Body of pancreas (tissue), 4 donors: ENCODE measurements at regions not wholly inside any gene's neighbourhood (a gene's known extent, or its start where the extent isn't known, plus 50 kb on each side); places are given as distances from the start of the nearest gene placed in this dataset.

Source experiments
- POLR2A ChIP-seq, 3 donors: fragments of 450-650 bp; IDR thresholded peaks; one replicate each; pipeline ENCODE4 v1.6.1; 2016; ENCODE audit warnings: antibody characterized with exemption in 3 of 3, mild to moderate bottlenecking in 2 of 3
- TF ChIP-seq, protein P1 (sequence below), 7 experiments: fragments of 450-650 bp in 4 of 7; fragments of 200-600 bp in 3 of 7; sonication (generic) in 3 of 7; IDR thresholded peaks; one replicate each; pipeline ENCODE4 v1.5.1; 2016 to 2019; ENCODE audit warnings: antibody characterized with exemption in 7 of 7

DNA sequence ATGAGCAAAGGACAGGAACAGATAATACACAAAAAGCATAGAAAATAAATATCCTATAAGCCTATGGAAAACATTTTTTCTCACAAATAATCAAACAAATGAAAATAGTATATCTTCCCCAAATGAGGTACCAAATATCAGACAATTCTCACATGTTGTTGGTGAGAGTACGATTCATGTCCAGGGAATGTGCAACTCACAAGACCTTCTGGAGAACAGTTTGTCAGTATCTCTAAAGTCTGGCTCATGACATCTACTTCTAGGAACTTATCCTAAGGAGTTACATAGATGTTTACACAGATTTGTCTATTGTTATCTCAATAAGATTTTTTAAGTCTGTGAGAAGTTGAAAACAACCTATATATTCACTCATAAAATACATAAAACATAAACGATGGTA is 80.3 kb upstream of the ARHGEF7 start:
- no peak for TF ChIP-seq POLR2A (IDR thresholded peaks at IDR 0.05)
- TF ChIP-seq, protein P1, sequence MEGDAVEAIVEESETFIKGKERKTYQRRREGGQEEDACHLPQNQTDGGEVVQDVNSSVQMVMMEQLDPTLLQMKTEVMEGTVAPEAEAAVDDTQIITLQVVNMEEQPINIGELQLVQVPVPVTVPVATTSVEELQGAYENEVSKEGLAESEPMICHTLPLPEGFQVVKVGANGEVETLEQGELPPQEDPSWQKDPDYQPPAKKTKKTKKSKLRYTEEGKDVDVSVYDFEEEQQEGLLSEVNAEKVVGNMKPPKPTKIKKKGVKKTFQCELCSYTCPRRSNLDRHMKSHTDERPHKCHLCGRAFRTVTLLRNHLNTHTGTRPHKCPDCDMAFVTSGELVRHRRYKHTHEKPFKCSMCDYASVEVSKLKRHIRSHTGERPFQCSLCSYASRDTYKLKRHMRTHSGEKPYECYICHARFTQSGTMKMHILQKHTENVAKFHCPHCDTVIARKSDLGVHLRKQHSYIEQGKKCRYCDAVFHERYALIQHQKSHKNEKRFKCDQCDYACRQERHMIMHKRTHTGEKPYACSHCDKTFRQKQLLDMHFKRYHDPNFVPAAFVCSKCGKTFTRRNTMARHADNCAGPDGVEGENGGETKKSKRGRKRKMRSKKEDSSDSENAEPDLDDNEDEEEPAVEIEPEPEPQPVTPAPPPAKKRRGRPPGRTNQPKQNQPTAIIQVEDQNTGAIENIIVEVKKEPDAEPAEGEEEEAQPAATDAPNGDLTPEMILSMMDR (IDR thresholded peaks at IDR 0.05) = no peak
